Esophagus muscularis mucosa (tissue), 4 donors: ENCODE measurements at regions not wholly inside any gene's neighbourhood (a gene's known extent, or its start where the extent isn't known, plus 50 kb on each side); places are given as distances from the start of the nearest gene placed in this dataset.

Source experiments
- DNase-seq: peaks from one replicate; pipeline ENCODE4 v3.0.0-alpha.2; 2017; ENCODE audit errors: extremely low spot score
- H3K27ac ChIP-seq, 4 donors: fragments of 200-600 bp; sonication (generic); replicated peaks in 1 of 4; 1 replicate in 3 of 4; 2 replicates in 1 of 4; pipeline ENCODE4 v1.5.1; 2016 to 2019; ENCODE audit warnings: mild to moderate bottlenecking in 1 of 4
- H3K27me3 ChIP-seq, 4 donors: fragments of 200-600 bp; sonication (generic); one replicate each; pipeline versions ENCODE4 v1.5.1 to v1.6.0; 2016 to 2019
- H3K36me3 ChIP-seq, 4 donors: fragments of 200-600 bp; sonication (generic); one replicate each; pipeline ENCODE4 v1.5.1; 2016 to 2019
- H3K4me1 ChIP-seq, 4 donors: fragments of 200-600 bp; sonication (generic); one replicate each; pipeline ENCODE4 v1.5.1; 2016 to 2019
- H3K4me3 ChIP-seq, 4 donors: fragments of 200-600 bp; sonication (generic); 1 replicate in 2 of 4; 2 replicates in 2 of 4; pipeline ENCODE4 v1.5.1; 2016 to 2019; ENCODE audit warnings: mild to moderate bottlenecking in 4 of 4, moderate library complexity in 1 of 4
- H3K9me3 ChIP-seq, 4 donors: fragments of 200-600 bp; sonication (generic); 1 replicate in 3 of 4; 2 replicates in 1 of 4; pipeline ENCODE4 v1.5.1; 2016 to 2019
- EP300 ChIP-seq: sonication (generic); formaldehyde crosslinking; IDR thresholded peaks from one replicate; pipeline ENCODE4 v1.6.1; 2017; ENCODE audit warnings: antibody characterized with exemption
- POLR2A ChIP-seq: fragments of 450-650 bp; IDR thresholded peaks from one replicate; pipeline ENCODE4 v1.6.1; 2017; ENCODE audit warnings: antibody characterized with exemption, moderate library complexity, mild to moderate bottlenecking, low read depth
- POLR2AphosphoS5 ChIP-seq, 2 donors: sonication (generic); formaldehyde crosslinking; IDR thresholded peaks; one replicate each; pipeline ENCODE4 v1.6.1; 2017; ENCODE audit warnings: antibody characterized with exemption in 2 of 2
- WGBS: methylation state at CpG from one replicate; pipeline ENCODE4 v1.1.5; 2018; 5-methylcytosine and 5-hydroxymethylcytosine counted together
- intact Hi-C: fragments of 100-400 bp; cut with DNase I; formaldehyde crosslinking; loops from one replicate; pipeline ENCODE4 v1.15.1; 2023
- TF ChIP-seq, protein P1 (sequence below), 3 experiments: fragments of 200-600 bp in 2 of 3; fragments of 450-650 bp in 1 of 3; sonication (generic) in 2 of 3; IDR thresholded peaks; one replicate each; pipeline ENCODE4 v1.5.1; 2017 to 2019; ENCODE audit warnings: antibody characterized with exemption in 3 of 3, mild to moderate bottlenecking in 2 of 3, moderate library complexity in 1 of 3

DNA sequence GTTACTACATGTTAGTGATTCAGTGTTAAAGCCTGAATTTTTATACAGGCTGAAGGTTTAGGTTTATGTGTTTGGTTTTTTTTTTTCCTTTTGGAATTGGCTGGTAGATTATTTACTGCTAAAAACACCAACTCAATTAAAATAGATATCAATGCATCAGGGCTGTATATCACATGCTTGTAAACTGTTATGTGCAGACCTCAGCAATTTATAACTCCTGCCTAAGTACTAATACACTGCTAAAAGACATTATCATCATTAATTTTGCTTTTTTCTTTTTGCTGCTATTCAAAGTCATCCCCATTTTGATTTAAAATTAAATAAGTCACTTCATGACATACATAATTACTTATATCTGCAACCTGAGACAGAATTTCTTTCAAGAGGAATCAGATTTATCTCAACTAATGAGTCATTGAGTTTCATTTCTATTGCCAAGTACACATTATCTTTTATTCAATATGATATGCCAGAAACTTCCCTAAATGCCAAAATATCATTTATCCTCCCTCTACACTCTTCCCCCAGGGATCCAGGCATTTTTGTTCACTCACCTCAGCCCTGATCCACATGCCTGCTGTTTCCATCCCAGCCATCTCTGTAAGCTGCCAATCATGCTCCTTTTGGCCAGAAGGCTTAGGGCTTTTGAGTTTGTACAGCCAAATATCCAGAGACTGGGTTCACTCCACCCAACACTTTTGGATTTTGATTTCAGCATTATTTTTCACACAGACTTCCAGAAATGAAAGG, 98.5 kb downstream of the POLR1F start:
- Histone ChIP-seq H3K9me3 (peaks cover 0 to 12% (median 0%) of the 10 kb centered on the region in 4 donors), H3K27me3 (peaks cover 0 to 3% (median 0%) of the 10 kb centered on the region in 4 donors), H3K36me3 (no peaks in the 10 kb centered on the region), H3K4me3 (no peak overlapping the region), H3K27ac (no peak overlapping the region), H3K4me1 (no peaks in the 10 kb centered on the region)
- intact Hi-C loops = no loop called here
- TF ChIP-seq POLR2AphosphoS5 (IDR thresholded peaks at IDR 0.05) (no peak), EP300 (no peak), POLR2A (no peak)
- TF ChIP-seq, protein P1, sequence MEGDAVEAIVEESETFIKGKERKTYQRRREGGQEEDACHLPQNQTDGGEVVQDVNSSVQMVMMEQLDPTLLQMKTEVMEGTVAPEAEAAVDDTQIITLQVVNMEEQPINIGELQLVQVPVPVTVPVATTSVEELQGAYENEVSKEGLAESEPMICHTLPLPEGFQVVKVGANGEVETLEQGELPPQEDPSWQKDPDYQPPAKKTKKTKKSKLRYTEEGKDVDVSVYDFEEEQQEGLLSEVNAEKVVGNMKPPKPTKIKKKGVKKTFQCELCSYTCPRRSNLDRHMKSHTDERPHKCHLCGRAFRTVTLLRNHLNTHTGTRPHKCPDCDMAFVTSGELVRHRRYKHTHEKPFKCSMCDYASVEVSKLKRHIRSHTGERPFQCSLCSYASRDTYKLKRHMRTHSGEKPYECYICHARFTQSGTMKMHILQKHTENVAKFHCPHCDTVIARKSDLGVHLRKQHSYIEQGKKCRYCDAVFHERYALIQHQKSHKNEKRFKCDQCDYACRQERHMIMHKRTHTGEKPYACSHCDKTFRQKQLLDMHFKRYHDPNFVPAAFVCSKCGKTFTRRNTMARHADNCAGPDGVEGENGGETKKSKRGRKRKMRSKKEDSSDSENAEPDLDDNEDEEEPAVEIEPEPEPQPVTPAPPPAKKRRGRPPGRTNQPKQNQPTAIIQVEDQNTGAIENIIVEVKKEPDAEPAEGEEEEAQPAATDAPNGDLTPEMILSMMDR (IDR thresholded peaks at IDR 0.05) = no peak
- no peak for DNase-seq

DNA sequence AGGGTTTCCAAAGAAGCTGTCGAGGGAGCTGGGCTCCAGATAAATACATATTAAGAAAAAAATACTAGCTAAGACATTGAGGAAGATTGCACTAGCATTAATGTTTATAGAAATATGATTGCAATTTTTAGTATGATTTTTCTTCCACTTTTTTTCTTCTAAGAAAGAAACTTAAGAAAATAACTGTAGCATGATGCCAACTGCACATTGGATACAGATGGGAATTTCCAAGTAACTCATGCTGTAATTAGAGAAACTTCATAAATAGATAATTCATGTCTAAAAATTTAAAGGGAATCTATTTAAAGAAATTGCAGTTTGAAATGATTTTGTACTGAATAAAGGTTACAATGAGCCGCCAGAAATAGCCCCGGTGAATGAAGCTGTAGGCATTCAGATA, 119.4 kb downstream of the POLR1F start:
- intact Hi-C loops = no loop called here
- WGBS = 78% methylated on average over 3 of the region's 3 CpGs
- Histone ChIP-seq H3K9me3 (peaks cover 0 to 4% (median 0%) of the 10 kb centered on the region in 4 donors), H3K4me1 (no peaks in the 10 kb centered on the region), H3K36me3 (no peaks in the 10 kb centered on the region), H3K4me3 (no peak overlapping the region), H3K27me3 (no peaks in the 10 kb centered on the region), H3K27ac (no peak overlapping the region)
- DNase-seq = no peak
- no peak for TF ChIP-seq POLR2A
- TF ChIP-seq EP300 = no peak
- TF ChIP-seq, protein P1 (IDR thresholded peaks at IDR 0.05) = no peak
- TF ChIP-seq POLR2AphosphoS5 (IDR thresholded peaks at IDR 0.05) = no peak

DNA sequence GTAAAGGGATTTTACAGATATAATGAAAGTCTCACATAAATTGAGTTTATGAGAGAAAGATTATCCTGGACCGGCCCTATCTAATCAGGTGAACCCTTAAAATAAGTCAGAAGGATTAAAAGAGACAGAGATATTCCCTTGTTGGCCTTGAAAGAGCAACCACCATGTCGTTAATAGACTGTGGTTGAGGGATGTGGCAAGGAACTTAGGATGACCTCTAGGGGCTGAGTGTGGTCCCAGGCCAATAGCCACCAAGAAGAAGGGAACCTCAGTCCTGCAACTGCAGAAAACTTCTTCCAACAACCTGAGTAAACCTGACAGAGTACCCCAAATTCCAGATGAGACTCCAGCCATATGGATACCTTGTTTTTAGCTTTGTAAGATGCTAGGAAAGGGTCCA, 121.5 kb downstream of the POLR1F start:
- no peak overlapping the region for H3K4me3 ChIP-seq
- H3K36me3 ChIP-seq = no peaks in the 10 kb centered on the region
- H3K27ac ChIP-seq = no peak overlapping the region
- H3K4me1 ChIP-seq = no peaks in the 10 kb centered on the region
- peaks cover 0 to under 1% (median 0%) of the 10 kb centered on the region in 4 donors for H3K9me3 ChIP-seq
- WGBS = 51% methylated on average over 2 of the region's 2 CpGs
- no peaks in the 10 kb centered on the region for H3K27me3 ChIP-seq
- DNase-seq = no peak
- intact Hi-C loops = no loop called here
- TF ChIP-seq POLR2A = no peak
- no peak for TF ChIP-seq POLR2AphosphoS5 (IDR thresholded peaks at IDR 0.05)
- TF ChIP-seq EP300 = no peak
- TF ChIP-seq, protein P1 (IDR thresholded peaks at IDR 0.05) = no peak

DNA sequence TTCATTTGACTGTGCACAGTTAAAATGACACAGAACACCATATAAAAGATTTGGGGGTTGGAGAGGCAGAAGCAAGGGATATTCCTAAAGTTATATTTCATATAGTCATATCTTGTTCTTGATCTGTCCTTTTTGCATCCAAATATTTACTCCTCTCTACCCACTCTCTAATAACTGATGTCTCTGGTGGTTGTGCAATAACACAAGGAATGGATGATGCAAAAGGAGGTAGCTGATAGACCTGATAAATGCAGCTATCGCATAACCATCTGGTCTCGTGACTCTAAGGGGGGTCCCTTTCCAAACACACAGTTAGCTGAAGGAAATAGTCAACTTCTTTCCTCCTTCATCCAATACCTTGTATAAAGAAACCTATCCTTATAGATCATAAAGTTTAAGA, 123.1 kb downstream of the POLR1F start:
- no peaks in the 10 kb centered on the region for H3K36me3 ChIP-seq
- no peaks in the 10 kb centered on the region for H3K4me1 ChIP-seq
- intact Hi-C loops = no loop called here
- H3K9me3 ChIP-seq = no peaks in the 10 kb centered on the region
- H3K27ac ChIP-seq = no peak overlapping the region
- WGBS = 86% methylated on average over 2 of the region's 2 CpGs
- H3K27me3 ChIP-seq = no peaks in the 10 kb centered on the region
- no peak for DNase-seq
- no peak for TF ChIP-seq POLR2AphosphoS5 (IDR thresholded peaks at IDR 0.05)
- TF ChIP-seq, protein P1 (IDR thresholded peaks at IDR 0.05) = no peak
- no peak overlapping the region for H3K4me3 ChIP-seq
